Peyer's patch (tissue), 4 donors: ENCODE measurements at regions not wholly inside any gene's neighbourhood (a gene's known extent, or its start where the extent isn't known, plus 50 kb on each side); places are given as distances from the start of the nearest gene placed in this dataset.

Experiments used
- POLR2A ChIP-seq, 2 donors: fragments of 450-650 bp; IDR thresholded peaks; one replicate each; pipeline ENCODE4 v1.5.1; 2017; ENCODE audit warnings: antibody characterized with exemption in 2 of 2, mild to moderate bottlenecking in 2 of 2, moderate library complexity in 2 of 2
- TF ChIP-seq, protein P1 (sequence below), 6 experiments: fragments of 450-650 bp in 4 of 6; fragments of 200-600 bp in 2 of 6; sonication (generic) in 1 of 6; IDR thresholded peaks; one replicate each; pipeline ENCODE4 v1.5.1; 2017 to 2019; ENCODE audit warnings: antibody characterized with exemption in 6 of 6, mild to moderate bottlenecking in 3 of 6, moderate library complexity in 1 of 6

DNA sequence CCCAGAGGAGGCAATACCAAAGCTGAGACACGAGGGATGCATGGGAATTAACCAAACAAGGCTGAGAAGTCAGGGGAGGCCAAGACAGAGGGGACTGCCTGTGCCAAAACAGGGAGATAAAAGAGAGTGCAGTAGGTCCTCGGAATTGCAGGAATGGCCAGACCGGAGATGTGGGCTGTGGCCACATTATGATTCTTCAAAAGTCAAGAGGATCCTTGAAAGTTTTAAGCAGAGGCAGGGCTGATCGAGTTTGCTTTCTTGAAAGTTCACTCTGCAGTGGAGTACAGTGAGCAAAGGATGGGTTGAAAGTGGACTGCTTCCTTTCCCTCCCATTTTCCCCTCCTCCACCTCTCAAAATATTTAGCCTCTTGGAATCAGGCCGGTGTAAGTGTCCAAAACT, 73.9 kb upstream of the ADAMTS9 start:
- TF ChIP-seq, protein P1, sequence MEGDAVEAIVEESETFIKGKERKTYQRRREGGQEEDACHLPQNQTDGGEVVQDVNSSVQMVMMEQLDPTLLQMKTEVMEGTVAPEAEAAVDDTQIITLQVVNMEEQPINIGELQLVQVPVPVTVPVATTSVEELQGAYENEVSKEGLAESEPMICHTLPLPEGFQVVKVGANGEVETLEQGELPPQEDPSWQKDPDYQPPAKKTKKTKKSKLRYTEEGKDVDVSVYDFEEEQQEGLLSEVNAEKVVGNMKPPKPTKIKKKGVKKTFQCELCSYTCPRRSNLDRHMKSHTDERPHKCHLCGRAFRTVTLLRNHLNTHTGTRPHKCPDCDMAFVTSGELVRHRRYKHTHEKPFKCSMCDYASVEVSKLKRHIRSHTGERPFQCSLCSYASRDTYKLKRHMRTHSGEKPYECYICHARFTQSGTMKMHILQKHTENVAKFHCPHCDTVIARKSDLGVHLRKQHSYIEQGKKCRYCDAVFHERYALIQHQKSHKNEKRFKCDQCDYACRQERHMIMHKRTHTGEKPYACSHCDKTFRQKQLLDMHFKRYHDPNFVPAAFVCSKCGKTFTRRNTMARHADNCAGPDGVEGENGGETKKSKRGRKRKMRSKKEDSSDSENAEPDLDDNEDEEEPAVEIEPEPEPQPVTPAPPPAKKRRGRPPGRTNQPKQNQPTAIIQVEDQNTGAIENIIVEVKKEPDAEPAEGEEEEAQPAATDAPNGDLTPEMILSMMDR (IDR thresholded peaks at IDR 0.05), result no peak
- no peak for TF ChIP-seq POLR2A (IDR thresholded peaks at IDR 0.05)
